HG03066 (cell line): ENCODE measurements at regions not wholly inside any gene's neighbourhood (a gene's known extent, or its start where the extent isn't known, plus 50 kb on each side); places are given as distances from the start of the nearest gene placed in this dataset.
"Not testable (repeated sequence)": the region's sequence is repeated elsewhere in the genome, so short reads cannot be mapped to it uniquely, and the experiment has no call there.

ENCODE experiments used
- ATAC-seq: cut with Tn5 transposase; IDR thresholded peaks from one replicate; pipeline ENCODE4 v1.9.1; 2021; ENCODE audit warnings: low read depth; ENCODE audit not compliant: unreplicated experiment

GRCh38 chr12:13924286-13924685 lies 57.1 kb downstream of the GRIN2B start:
- ATAC-seq: no peak

GRCh38 chr12:13918897-13919296 lies 62.5 kb downstream of the GRIN2B start:
- ATAC-seq: no peak

- ATAC-seq: no peak
Observed at GRCh38 chr12:13915096-13915495, 66.3 kb downstream of the GRIN2B start.

GRCh38 chr12:13913371-13913770 lies 68.0 kb downstream of the GRIN2B start:
- no peak for ATAC-seq

- ATAC-seq: no peak
Observed at GRCh38 chr12:13911756-13912554, 69.4 kb downstream of the GRIN2B start.

- no peak for ATAC-seq
Observed at GRCh38 chr12:13905794-13906193, 75.6 kb downstream of the GRIN2B start.

- no peak for ATAC-seq
Observed at GRCh38 chr12:13900718-13901117, 80.7 kb downstream of the GRIN2B start.

GRCh38 chr12:13898387-13898786 lies 83.0 kb downstream of the GRIN2B start:
- not testable (repeated sequence) for ATAC-seq

GRCh38 chr12:13897811-13898210 lies 83.6 kb downstream of the GRIN2B start:
- ATAC-seq: no peak

- no peak for ATAC-seq
Observed at GRCh38 chr12:13896063-13896626, 85.3 kb downstream of the GRIN2B start.

GRCh38 chr12:13891902-13892301 lies 89.5 kb downstream of the GRIN2B start:
- no peak for ATAC-seq

GRCh38 chr12:13890943-13891342 lies 90.5 kb downstream of the GRIN2B start:
- ATAC-seq: no peak

- no peak for ATAC-seq
Observed at GRCh38 chr12:13887779-13888388, 93.5 kb downstream of the GRIN2B start.

- no peak for ATAC-seq
Observed at GRCh38 chr12:13882176-13882575, 99.2 kb downstream of the GRIN2B start.

GRCh38 chr12:13880613-13881012 lies 100.8 kb downstream of the GRIN2B start:
- ATAC-seq: no peak

- ATAC-seq: no peak
Observed at GRCh38 chr12:13875744-13876143, 105.7 kb downstream of the GRIN2B start.

GRCh38 chr12:13870255-13870654 lies 111.1 kb downstream of the GRIN2B start:
- ATAC-seq: no peak

GRCh38 chr12:13864081-13864673 lies 117.2 kb downstream of the GRIN2B start:
- peak; percentile 93 for ATAC-seq

- ATAC-seq: no peak
Observed at GRCh38 chr12:13857750-13858149, 123.7 kb downstream of the GRIN2B start.

GRCh38 chr12:13853471-13853870 lies 127.9 kb downstream of the GRIN2B start:
- ATAC-seq: no peak

- no peak for ATAC-seq
Observed at GRCh38 chr12:13851828-13852227, 129.6 kb downstream of the GRIN2B start.
